ENCODE measurements at regions not wholly inside any gene's neighbourhood (a gene's known extent, or its start where the extent isn't known, plus 50 kb on each side); places are given as distances from the start of the nearest gene placed in this dataset.

DNA sequence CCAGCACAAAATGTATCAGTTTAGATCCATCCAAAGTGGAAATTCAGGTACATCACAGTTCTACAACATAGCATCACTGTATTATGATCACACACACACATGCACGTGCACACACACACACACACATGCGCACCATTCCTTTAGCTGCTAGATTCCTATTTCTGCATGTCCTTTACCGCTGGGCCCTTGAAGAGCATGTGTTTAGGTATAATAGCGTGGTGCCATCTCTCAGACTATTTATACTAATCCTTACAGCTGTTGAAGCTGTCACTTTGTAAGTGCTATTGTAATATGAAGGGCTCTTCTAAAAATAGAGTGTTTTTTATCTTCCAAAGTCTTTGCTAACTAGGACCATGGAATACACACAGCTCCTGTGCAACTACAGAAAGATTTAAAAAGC, 308.8 kb upstream of the TRPC7 start:
- no peak for DNase-seq
- CTCF ChIA-PET = no interaction called here
- Mint-ChIP-seq H3K4me3 (no peak overlapping the region), H3K36me3 (ENCODE audit: low read depth) (no peaks in the 10 kb centered on the region), H3K27me3 (ENCODE audit: low read depth) (no peaks in the 10 kb centered on the region), H3K4me1 (ENCODE audit: low read depth) (no peaks in the 10 kb centered on the region), H3K9me3 (ENCODE audit: insufficient read depth) (no peaks in the 10 kb centered on the region), H3K27ac (no peak overlapping the region)
- ATAC-seq = no peak
- POLR2A ChIA-PET = no interaction called here

DNA sequence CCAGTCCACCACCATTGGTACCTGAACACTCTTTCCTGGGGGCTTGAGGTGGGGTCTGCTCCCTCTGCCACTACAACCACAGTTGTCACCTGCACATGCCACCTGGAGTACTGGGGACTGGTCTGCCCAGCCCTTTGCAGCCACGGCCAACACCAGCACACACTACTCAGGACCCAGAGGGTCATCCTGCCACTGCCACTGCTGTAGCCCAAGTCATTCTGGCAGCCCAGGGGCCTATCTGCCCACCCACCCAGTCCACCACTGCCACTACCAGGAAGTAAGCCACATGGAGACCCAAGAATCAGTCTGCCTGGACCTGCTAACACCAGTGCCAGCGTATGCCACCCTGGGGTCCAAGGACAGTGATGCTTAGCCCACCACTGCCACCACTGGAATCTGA, 302.4 kb upstream of the TRPC7 start:
- no peaks in the 10 kb centered on the region for H3K36me3 Mint-ChIP-seq (ENCODE audit: low read depth)
- no peak for ATAC-seq

DNA sequence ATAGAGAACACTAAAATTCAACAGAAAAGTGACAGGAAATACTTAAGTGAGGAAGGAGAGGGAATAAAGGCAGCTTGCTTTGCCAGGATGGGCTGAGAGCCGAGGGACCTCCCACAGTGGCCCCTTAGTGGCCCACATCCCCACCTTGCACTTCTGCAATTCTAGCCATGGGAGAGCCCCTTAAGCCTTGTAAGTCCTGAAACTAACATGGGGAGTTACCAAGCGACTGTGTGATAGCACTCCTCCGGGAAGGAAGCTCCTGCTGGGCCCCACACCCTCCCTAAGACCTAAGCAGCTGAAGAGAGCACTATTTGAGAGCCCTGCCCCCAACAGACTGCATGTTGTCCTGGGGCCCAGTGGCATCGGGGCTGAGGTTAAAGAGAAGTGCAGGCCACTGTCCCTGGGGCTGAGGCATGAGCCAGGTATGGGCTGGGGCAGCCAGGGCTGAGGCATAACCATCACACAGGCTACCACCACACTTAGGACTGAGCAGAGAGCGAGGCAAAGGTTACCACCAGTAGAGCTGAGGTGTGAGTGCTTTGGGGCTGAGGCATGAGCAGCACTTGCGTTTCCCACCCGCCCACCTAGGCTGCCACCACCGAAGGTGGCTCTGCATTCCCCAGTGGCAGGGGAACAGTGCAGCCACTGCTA, 301.8 kb upstream of the TRPC7 start:
- CTCF ChIA-PET = no interaction called here
- POLR2A ChIA-PET = no interaction called here
- peaks cover 2% of the 10 kb centered on the region for H3K27me3 Mint-ChIP-seq (ENCODE audit: low read depth)
- no peaks in the 10 kb centered on the region for H3K4me1 Mint-ChIP-seq (ENCODE audit: low read depth)
- H3K9me3 Mint-ChIP-seq (ENCODE audit: insufficient read depth) = no peaks in the 10 kb centered on the region
- H3K27ac Mint-ChIP-seq = no peak overlapping the region
- H3K4me3 Mint-ChIP-seq = no peak overlapping the region
- ATAC-seq = no peak
- DNase-seq = no peak
- no peaks in the 10 kb centered on the region for H3K36me3 Mint-ChIP-seq (ENCODE audit: low read depth)

More for the DNA sequence above, 302.4 kb upstream of the TRPC7 start:
- no peak for DNase-seq
- H3K27ac Mint-ChIP-seq = no peak overlapping the region
- peaks cover 2% of the 10 kb centered on the region for H3K27me3 Mint-ChIP-seq (ENCODE audit: low read depth)
- no peaks in the 10 kb centered on the region for H3K9me3 Mint-ChIP-seq (ENCODE audit: insufficient read depth)
- H3K4me3 Mint-ChIP-seq = no peak overlapping the region
- CTCF ChIA-PET = no interaction called here
- POLR2A ChIA-PET = no interaction called here
- H3K4me1 Mint-ChIP-seq (ENCODE audit: low read depth) = no peaks in the 10 kb centered on the region

DNA sequence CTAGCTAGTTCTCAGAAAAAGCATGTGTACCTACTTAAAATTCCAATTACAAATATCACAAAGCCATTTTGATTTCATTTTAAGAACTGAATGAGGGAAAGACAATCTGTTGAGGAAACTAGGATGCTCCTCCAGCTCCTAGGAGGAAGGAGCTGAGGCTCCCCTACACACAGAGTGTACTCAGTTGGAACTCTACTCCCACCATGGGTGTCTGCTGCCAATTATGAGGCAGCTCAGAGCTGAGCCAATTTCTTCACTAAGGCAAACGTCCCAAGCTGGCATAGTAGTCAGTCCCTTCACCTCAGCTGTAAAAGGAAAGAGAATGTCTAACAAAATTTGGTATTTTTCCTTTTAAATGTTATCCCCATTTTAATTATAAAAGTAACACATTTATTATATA, 300.0 kb upstream of the TRPC7 start:
- POLR2A ChIA-PET = no interaction called here

DNA sequence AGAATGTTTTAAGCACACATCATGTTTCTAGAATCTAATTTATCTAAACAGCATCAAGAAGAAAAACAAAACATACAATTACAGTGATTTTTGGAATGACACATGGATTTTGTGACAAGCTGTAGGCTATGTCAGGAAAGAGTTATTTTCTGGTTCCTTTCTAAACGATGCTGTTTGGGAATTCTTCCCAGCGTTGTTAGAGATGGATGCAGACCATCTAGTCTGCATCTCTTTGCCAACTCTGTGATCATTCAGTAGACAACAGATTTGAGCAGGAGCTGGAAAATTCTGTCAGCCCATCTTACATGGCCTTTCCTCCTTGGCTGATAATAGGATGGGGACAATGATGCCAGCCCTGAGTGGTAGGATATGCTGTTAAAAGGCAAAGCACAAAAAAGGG, 295.7 kb upstream of the TRPC7 start:
- ATAC-seq (no peak), DNase-seq (no peak)
- H3K27me3 Mint-ChIP-seq (ENCODE audit: low read depth) = no peaks in the 10 kb centered on the region
- no peaks in the 10 kb centered on the region for H3K9me3 Mint-ChIP-seq (ENCODE audit: insufficient read depth)
- H3K4me3 Mint-ChIP-seq = no peak overlapping the region
- no peaks in the 10 kb centered on the region for H3K4me1 Mint-ChIP-seq (ENCODE audit: low read depth)
- no peaks in the 10 kb centered on the region for H3K36me3 Mint-ChIP-seq (ENCODE audit: low read depth)
- H3K27ac Mint-ChIP-seq = no peak overlapping the region
- ChIA-PET POLR2A (no interaction called here), CTCF (no interaction called here)

More for the DNA sequence above, 300.0 kb upstream of the TRPC7 start:
- Mint-ChIP-seq H3K36me3 (ENCODE audit: low read depth) (no peaks in the 10 kb centered on the region), H3K4me3 (no peak overlapping the region), H3K4me1 (ENCODE audit: low read depth) (no peaks in the 10 kb centered on the region), H3K9me3 (ENCODE audit: insufficient read depth) (no peaks in the 10 kb centered on the region), H3K27me3 (ENCODE audit: low read depth) (peaks cover 2% of the 10 kb centered on the region), H3K27ac (no peak overlapping the region)
- CTCF ChIA-PET = no interaction called here
- ATAC-seq (no peak), DNase-seq (no peak)

DNA sequence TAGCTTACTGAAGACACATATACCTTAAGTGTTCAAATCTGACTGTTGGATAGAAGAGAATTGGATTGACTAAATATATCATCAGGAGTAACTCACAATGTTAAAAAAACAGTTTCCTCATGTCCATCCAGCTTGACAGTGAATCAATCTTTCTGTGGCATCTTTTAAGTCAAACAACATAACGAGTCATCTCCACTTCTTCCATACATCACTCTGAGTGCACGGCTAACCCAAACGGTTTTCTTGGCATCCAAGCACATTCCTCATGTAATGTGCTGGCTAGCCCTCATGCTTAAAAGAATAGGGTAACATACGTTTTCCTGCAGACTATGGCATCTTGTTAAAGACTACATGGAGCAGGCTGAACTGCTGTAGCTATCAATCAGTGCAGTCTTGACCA, 291.5 kb upstream of the TRPC7 start:
- H3K9me3 Mint-ChIP-seq (ENCODE audit: insufficient read depth) = peaks cover 4% of the 10 kb centered on the region
- ChIA-PET CTCF (no interaction called here), POLR2A (no interaction called here)
- DNase-seq (no peak), ATAC-seq (no peak)
- no peak overlapping the region for H3K4me3 Mint-ChIP-seq
- no peak overlapping the region for H3K27ac Mint-ChIP-seq
- H3K4me1 Mint-ChIP-seq (ENCODE audit: low read depth) = no peaks in the 10 kb centered on the region
- H3K36me3 Mint-ChIP-seq (ENCODE audit: low read depth) = no peaks in the 10 kb centered on the region
- H3K27me3 Mint-ChIP-seq (ENCODE audit: low read depth) = no peaks in the 10 kb centered on the region

DNA sequence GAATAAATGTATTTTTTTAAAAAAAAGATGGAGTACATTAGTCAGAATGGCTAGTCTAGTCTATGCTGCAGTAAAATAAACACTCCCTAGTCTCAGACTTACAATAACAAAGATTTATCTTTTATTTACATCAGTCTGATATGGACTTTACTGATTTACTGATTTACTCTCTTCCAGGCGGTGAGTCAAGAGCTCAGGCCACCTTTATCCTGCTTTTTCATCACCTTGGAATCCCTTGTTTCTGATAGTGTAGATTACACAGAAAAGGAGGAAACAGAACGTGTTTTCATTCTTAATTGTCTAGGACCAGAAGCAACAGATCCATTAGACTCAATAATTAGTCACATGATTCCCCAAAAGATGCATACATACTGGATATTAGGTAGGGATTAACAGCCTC, 290.1 kb upstream of the TRPC7 start:
- DNase-seq (no peak), ATAC-seq (no peak)
- POLR2A ChIA-PET = no interaction called here
- H3K27ac Mint-ChIP-seq = no peak overlapping the region
- no peaks in the 10 kb centered on the region for H3K27me3 Mint-ChIP-seq (ENCODE audit: low read depth)
- H3K9me3 Mint-ChIP-seq (ENCODE audit: insufficient read depth) = peaks cover 4% of the 10 kb centered on the region
- H3K4me3 Mint-ChIP-seq = no peak overlapping the region
- no peaks in the 10 kb centered on the region for H3K36me3 Mint-ChIP-seq (ENCODE audit: low read depth)
- CTCF ChIA-PET = no interaction called here
- no peaks in the 10 kb centered on the region for H3K4me1 Mint-ChIP-seq (ENCODE audit: low read depth)

DNA sequence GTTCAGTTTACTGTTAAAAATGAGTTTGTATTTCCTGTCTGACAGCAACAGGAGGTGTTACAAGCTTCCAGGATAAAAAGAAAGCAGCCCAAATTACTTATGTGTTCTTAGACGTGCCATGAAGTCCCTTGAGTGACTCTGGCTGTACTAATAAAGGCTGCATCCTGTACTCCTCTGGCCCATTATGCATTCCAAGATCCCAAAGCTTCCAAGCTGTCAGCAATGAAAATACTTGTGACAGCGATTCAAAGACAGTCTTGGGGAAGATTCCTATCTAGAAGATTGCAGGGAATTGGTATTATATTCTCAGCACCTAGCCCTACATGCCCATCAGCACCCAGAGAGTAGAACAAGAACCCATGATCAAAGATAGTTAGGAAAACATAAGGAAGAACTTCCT, 281.6 kb upstream of the TRPC7 start:
- H3K4me1 Mint-ChIP-seq (ENCODE audit: low read depth) = no peaks in the 10 kb centered on the region
- POLR2A ChIA-PET = no interaction called here
- no peak for DNase-seq
- no peak for ATAC-seq
- H3K27ac Mint-ChIP-seq = no peak overlapping the region
- no peak overlapping the region for H3K4me3 Mint-ChIP-seq
- no peaks in the 10 kb centered on the region for H3K36me3 Mint-ChIP-seq (ENCODE audit: low read depth)
- H3K9me3 Mint-ChIP-seq (ENCODE audit: insufficient read depth) = no peaks in the 10 kb centered on the region
- H3K27me3 Mint-ChIP-seq (ENCODE audit: low read depth) = no peaks in the 10 kb centered on the region
- CTCF ChIA-PET = no interaction called here

DNA sequence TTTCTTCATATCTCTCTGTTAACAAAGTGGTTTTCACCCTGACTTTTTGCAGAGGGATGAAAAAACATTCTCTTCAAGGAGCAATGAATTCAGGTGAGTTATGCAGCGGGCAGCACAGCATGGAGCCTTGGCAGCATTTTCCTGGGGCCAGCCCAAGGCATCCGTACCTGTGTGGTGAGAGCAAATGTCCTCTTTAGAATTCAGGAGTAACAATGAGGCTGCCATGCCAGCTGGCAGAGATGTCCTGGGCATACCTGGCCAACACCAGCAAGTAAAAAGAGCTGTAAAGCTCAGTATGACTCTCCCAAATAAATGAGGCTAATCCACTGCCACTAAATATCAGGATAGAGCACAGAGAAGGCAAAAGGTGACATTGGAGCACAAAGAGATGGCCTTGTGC, 277.6 kb upstream of the TRPC7 start:
- Mint-ChIP-seq H3K27me3 (ENCODE audit: low read depth) (no peaks in the 10 kb centered on the region), H3K27ac (no peak overlapping the region), H3K9me3 (ENCODE audit: insufficient read depth) (no peaks in the 10 kb centered on the region), H3K4me3 (no peak overlapping the region), H3K4me1 (ENCODE audit: low read depth) (no peaks in the 10 kb centered on the region), H3K36me3 (ENCODE audit: low read depth) (no peaks in the 10 kb centered on the region)
- DNase-seq (no peak), ATAC-seq (no peak)
- ChIA-PET CTCF (no interaction called here), POLR2A (no interaction called here)

DNA sequence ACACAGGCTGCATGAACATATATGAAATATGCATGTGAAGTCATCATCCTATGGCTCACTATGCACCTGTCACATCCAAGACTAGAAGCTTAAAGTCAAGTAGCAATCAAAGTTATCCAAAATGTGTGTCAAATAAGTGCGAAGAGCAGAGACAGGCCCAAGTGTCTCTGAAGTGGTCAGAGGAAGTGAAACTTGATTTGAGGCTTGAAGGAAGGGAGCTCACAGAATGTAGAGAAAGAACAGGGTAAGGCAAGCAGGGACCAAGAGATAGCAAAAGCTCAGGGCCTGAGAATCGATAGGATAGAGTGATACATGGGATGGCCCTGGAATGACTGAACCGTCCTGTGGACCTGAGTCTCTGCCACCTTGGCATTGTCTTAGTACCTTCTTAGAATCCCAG, 274.3 kb upstream of the TRPC7 start:
- Mint-ChIP-seq H3K36me3 (ENCODE audit: low read depth) (no peaks in the 10 kb centered on the region), H3K4me3 (no peak overlapping the region), H3K9me3 (ENCODE audit: insufficient read depth) (no peaks in the 10 kb centered on the region), H3K27ac (no peak overlapping the region), H3K27me3 (ENCODE audit: low read depth) (no peaks in the 10 kb centered on the region), H3K4me1 (ENCODE audit: low read depth) (no peaks in the 10 kb centered on the region)
- ChIA-PET POLR2A (no interaction called here), CTCF (no interaction called here)
- DNase-seq (no peak), ATAC-seq (no peak)

DNA sequence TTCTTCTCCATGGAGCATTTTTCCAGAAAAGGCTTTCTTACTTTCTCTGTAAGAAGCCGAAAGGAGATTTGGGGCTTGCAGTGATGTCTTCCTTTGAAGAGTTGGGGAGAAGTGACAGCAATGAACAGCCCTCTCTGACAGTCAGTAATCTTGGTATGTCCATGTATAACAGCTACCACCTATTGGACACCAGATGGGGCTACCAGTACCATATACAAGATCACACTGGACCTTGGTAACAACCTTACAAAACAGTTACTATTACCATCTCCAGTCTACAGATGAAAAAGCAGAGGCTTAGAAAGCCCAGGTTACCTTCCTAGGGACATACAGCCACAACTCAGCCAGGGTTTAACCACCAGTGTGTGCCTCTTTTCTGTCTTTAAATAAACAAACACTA, 272.7 kb upstream of the TRPC7 start:
- Mint-ChIP-seq H3K4me3 (no peak overlapping the region), H3K27ac (no peak overlapping the region)
- CTCF ChIA-PET = no interaction called here

DNA sequence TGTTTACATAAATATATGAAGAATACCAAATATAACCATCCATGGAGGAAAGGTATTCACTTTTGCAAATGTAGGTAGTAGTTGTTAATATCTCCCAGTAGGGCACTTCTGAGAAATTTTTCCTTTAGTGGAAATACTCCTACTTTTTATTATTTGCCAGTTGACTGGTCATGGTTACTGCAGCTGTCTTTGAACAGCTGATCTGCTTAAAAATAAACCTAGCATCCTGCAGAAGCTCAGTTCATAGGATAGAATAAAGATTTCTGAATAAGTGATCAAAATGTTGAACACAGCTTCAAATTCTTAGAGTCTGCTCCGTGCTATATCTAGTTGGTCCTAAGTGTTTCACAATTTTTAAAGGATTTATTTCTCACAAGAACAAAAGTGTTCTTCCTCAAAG, 270.7 kb upstream of the TRPC7 start:
- ATAC-seq = no peak
- ChIA-PET POLR2A (no interaction called here), CTCF (no interaction called here)
- H3K4me3 Mint-ChIP-seq = no peak overlapping the region
- no peaks in the 10 kb centered on the region for H3K36me3 Mint-ChIP-seq (ENCODE audit: low read depth)
- DNase-seq = no peak
- no peaks in the 10 kb centered on the region for H3K27me3 Mint-ChIP-seq (ENCODE audit: low read depth)
- H3K27ac Mint-ChIP-seq = no peak overlapping the region
- H3K9me3 Mint-ChIP-seq (ENCODE audit: insufficient read depth) = no peaks in the 10 kb centered on the region
- H3K4me1 Mint-ChIP-seq (ENCODE audit: low read depth) = no peaks in the 10 kb centered on the region

More for the DNA sequence above, 272.7 kb upstream of the TRPC7 start:
- H3K4me1 Mint-ChIP-seq (ENCODE audit: low read depth) = no peaks in the 10 kb centered on the region
- no peak for DNase-seq
- H3K36me3 Mint-ChIP-seq (ENCODE audit: low read depth) = no peaks in the 10 kb centered on the region
- POLR2A ChIA-PET = no interaction called here
- no peaks in the 10 kb centered on the region for H3K9me3 Mint-ChIP-seq (ENCODE audit: insufficient read depth)
- no peaks in the 10 kb centered on the region for H3K27me3 Mint-ChIP-seq (ENCODE audit: low read depth)
- no peak for ATAC-seq

DNA sequence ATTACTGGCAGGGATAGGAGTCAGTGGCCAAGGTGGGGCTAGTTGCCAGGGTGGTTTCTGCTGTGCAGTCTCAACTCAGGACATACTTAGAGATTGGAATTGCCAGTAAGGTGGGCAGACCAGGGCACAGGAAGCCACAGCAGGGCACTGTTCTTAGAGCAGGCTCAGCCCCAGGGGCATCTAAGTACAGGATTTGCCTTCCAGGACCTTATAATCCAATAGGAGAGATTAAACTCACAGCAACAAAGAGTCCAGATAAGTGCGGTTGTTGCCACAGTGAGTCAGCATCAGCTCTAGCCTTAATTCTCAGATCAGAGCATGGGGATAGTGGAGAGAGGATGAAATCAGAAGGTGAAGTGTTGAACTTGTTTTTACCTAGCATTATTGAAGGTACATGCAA, 265.8 kb upstream of the TRPC7 start:
- no peak for ATAC-seq

More for the DNA sequence above, 265.8 kb upstream of the TRPC7 start:
- DNase-seq = no peak
- Mint-ChIP-seq H3K36me3 (ENCODE audit: low read depth) (no peaks in the 10 kb centered on the region), H3K4me3 (no peak overlapping the region), H3K4me1 (ENCODE audit: low read depth) (no peaks in the 10 kb centered on the region), H3K27me3 (ENCODE audit: low read depth) (no peaks in the 10 kb centered on the region), H3K9me3 (ENCODE audit: insufficient read depth) (no peaks in the 10 kb centered on the region), H3K27ac (no peak overlapping the region)
- ChIA-PET POLR2A (no interaction called here), CTCF (no interaction called here)

Measured in activated CD8-positive, alpha-beta T cell treated with anti-CD3 and anti-CD28 coated beads, Interleukin-2, amount 10 ng/mL, durations not matched to agents 7 days and 5 days (primary cell).